Upper lobe of left lung (tissue), 4 donors: ENCODE measurements at regions not wholly inside any gene's neighbourhood (a gene's known extent, or its start where the extent isn't known, plus 50 kb on each side); places are given as distances from the start of the nearest gene placed in this dataset.

Experiments
- CTCF ChIP-seq, 6 experiments: fragments of 450-650 bp in 4 of 6; fragments of 200-600 bp in 2 of 6; sonication (generic) in 2 of 6; IDR thresholded peaks; one replicate each; pipeline ENCODE4 v1.5.1; 2016 to 2019; ENCODE audit warnings: antibody characterized with exemption in 6 of 6
- EP300 ChIP-seq, 4 donors: sonication (generic); formaldehyde crosslinking; IDR thresholded peaks; one replicate each; pipeline ENCODE4 v1.5.1; 2017; ENCODE audit warnings: antibody characterized with exemption in 4 of 4, control low read depth in 2 of 4
- POLR2A ChIP-seq, 4 donors: fragments of 450-650 bp; IDR thresholded peaks; one replicate each; pipeline ENCODE4 v1.5.1; 2016 to 2017; ENCODE audit warnings: antibody characterized with exemption in 4 of 4, mild to moderate bottlenecking in 2 of 4

DNA sequence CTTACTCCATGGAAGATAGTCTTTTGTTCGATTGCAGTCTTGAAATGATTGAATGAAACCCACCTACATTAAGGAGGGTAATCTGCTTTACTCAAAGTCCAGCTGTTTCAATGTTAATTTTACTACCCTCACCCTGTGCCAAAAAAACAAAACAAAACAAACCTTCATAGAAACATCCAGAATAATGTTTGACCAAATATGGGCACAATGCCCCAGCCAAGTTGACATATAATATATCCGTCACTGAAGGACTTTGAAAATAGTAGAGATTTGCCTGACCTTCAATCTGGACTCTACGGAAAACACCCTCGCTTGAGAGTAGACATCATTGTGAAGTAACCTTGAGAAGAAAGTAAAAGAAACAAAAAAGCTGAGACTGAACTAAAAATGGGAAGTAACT, 550.5 kb upstream of the SMIM31 start:
- TF ChIP-seq CTCF (IDR thresholded peaks at IDR 0.05) (no peak), POLR2A (IDR thresholded peaks at IDR 0.05) (no peak), EP300 (IDR thresholded peaks at IDR 0.05) (no peak)
